Inferior parietal cortex (tissue), 1 donor: ENCODE measurements at regions not wholly inside any gene's neighbourhood (a gene's known extent, or its start where the extent isn't known, plus 50 kb on each side); places are given as distances from the start of the nearest gene placed in this dataset.
"Not testable (repeated sequence)": the region's sequence is repeated elsewhere in the genome, so short reads cannot be mapped to it uniquely, and the experiment has no call there.

Source experiments
- DNase-seq: peaks from one replicate; pipeline ENCODE4 v3.0.0-alpha.2; 2016; ENCODE audit errors: extremely low spot score

DNA sequence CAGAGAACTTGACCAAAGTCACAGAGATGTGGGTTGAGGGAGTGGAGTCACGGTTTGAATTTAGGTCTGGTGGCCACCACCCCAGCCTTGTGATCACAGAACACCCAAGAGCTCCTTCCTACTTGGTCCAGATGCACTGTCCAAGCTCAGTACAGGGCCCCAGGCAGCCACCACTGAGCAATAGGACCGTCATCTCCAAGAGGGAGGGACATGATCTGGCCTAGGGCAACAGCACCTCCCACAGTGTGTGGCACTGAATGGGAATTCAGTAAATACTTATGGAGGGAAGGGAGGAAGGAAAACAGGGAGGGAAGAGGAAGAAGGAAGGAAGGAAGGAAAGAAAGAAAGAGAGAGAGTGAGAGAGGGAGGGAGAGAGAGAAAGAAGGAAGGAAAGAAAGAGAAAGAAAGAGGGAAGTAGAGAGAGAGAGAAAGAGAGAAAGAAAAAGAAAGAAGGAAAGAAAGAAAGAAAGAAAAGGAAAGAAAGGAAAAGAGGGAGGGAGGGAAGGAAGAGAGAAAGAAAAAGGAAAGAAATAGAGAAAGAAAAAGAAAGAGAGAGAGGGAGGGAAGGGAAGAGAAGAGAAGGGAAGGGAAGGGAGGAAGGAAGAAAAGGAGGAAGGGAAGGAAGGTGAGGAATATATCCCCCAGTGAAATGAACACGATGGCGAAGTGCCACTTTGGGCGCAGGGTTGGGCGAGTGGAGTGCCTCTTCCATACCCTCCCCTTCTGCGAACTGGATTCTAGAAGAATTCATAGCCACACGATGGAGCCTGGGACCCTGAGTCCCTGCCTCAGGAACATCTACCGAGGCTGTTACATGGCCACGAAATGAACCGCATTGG is 243.7 kb downstream of the TFAP2C start:
- no peak for DNase-seq

DNA sequence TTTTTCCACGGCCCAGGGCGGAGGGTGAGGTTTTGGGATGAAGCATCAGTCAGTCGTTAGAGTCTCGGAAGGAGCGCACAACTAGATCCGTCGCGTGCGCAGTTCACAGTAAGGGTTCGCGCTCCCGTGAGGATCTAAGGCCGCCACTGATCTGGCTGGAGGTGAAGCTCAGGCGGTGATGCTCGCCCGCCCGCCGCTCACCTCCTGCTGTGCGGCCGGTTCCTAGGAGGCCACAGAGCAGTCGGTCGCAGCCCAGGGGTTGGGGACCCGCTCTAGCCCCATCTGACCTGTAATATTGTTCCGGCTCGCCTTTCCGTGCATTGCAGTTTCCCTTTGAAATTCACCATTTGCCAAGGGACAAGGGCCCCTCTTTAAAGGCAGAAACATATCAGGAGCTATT is 244.7 kb downstream of the TFAP2C start:
- no peak for DNase-seq

DNA sequence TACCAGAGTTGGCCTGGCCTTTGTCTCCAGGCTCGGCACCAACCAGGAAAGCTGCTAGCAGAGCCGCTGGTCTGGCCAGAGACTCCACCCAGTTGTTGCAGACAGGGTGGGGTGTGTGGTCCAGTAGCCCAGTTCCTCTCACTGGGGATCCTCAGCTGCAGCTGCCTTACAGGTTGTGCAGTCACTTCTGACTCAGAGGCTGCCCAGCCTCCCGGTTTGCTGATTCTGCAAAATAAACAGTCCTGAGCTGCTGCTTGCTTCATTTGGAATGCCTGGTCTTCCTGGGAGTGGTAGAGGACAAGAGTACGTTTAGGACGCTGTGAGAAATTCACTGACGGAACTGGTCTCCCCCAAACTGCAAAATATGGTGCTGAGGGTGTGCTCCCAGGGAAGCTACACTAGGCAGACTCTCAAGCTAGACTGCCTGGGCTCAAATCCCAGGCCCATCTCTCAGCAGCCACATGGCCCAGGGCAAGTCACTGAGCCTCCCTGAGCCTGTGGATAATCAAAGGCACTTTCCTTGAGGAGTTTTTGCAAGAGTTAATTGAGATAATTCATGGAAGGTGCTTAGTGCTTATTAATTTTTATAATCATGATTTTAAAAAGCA is 246.1 kb downstream of the TFAP2C start:
- DNase-seq = no peak

DNA sequence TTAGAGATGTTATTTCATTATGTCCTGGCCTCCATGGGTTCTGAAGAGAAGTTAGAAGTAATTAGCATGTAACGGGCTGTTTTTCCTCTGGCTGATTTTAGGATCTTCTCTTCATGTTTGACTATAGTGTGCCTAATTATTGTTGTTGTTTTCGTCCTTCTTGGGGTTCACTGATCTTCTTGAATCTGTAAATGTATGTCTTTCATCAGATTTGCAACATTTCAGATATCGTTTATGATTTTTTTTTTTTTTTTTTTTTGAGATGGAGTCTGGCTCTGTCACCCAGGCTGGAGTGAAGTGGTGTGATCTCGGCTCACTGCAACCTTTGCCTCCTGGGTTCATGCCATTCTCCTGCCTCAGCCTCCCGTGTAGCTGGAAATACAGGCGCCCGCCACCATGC is 246.7 kb downstream of the TFAP2C start:
- no peak for DNase-seq

DNA sequence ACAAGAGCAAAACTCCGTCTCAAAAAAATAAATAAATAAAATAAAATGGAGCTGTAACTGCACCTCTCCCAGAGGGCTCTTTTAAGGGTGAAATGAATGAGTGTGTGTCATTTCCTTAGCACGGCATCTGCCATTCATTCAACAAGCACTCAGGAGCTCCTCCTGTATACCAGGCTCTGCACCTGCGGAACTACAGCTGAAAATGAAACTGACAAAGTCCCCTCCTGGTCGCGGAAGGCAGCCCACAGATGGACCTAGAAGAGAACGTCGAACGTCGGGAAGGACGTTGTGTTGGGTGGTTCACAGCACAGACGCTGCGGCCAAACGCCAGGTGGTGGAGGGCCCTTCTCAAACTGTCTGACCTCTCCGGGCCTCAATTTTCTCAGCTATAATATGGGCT is 256.4 kb downstream of the TFAP2C start:
- no peak for DNase-seq

DNA sequence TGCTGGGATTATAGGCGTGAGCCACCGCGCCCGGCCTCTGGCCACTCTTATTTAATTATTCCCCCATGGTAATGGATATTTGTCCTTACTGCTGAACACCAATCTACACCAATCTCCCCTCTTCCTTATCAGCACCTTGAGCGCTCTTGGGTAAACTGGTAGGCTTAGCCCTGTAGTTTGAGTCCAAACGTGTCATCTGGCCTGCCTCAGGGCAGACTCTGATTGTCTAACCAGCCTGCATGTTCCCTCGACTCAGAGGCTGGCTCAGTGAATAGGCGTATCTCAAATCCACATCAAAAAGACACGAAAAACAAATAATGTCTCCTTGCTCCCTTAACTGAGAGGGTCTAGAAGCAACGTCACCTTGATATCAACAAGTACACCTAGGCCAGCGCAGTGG is 260.9 kb downstream of the TFAP2C start:
- no peak for DNase-seq

DNA sequence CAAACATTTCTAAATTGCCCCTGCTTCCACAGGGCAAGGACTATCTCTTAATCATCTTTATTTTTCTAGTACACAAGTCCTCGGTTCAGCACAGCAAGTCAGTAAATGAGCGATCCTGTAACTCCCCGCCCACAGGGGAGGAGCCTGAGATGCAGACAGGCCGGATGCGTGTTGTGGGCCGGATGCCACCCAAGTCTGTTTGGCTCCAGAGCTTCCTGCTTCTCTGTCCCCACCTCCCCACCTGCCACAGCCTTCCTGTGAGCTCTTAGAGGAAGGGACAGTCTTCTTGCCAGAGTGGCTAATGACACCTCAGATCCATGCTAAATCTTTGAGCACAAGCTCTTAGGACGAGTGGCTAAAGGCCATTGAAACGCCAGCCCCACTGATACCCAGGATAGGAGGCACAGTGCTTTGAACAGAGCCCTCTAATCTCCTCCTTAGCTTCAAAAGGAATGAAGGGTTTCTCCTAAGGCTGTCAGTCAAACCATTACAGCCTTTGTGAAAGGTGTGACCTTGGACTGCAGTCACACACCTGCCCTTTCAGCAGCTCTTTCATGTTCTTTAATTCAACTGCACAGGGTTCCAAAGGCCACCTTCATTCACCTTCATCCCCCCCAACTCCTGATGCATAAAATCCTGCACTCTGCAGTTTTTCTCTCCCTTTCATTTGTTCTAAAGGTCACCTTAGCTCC is 264.3 kb downstream of the TFAP2C start:
- DNase-seq = no peak

DNA sequence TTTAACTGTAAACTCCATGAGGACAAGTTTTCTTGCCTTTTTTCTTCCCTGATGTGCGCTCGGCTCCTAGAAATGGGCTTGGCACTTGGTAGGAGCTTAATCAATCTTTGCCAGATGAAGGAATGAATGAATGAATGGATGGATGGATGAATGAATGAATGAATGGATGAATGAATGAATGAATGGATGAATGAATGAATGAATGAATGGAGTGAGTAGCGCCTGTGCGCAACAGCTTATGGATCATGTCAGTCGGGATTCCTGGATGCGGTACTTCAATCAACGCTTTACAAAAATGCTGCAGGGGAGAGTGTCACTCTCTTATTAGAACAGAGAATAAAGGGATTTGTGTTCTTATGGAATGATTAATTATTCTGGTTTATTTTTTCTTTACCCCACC is 267.3 kb downstream of the TFAP2C start:
- DNase-seq = no peak

DNA sequence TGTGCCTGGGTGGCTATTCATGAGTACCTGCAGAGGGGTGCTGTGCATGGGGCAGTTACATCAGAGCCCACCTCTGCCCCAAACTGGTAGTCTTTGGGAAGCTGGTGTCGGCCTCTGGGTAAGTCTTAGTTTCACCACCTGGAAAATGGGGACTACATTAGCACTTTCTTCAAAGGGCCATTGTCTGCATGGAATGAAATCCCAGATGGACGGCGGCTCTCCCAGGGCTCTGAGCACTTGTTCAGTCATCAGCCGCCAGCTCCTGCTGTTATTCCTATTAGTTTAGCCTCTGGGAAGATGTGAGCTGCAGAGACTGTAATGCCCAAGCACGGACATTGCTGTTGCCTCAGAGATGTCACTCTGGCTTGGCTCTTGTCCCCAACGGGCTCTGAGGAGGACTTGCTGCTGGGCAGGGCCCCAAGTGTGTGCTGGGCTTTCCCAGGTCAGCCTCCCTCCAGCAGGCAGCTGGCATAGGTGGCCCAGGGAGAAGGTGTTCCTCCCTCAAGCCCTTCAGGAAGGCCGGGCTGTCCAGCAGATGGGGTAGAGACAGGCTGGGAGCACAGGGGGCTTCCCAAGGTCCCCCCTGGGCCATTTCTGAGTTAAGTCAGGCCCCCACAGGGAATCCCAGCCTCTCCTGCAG is 268.3 kb downstream of the TFAP2C start:
- no peak for DNase-seq

DNA sequence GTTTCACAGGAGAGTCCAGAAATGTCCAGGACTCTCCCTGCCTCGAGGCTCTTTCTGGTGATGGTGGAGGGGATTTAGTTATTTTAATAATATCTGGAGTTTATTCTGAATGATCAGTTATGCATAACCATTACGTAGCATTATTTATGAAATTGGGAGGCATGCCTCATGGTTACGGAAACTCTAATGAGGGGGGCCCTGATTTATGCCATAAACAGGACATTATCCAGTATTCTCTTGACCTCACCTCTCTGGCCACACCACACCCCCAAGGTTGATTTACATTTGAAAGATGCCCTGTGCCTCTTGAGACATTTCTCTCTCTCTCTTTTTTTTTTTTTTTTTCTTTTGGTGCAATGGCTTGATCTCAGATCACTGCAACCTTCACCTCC is 268.8 kb downstream of the TFAP2C start:
- no peak for DNase-seq

DNA sequence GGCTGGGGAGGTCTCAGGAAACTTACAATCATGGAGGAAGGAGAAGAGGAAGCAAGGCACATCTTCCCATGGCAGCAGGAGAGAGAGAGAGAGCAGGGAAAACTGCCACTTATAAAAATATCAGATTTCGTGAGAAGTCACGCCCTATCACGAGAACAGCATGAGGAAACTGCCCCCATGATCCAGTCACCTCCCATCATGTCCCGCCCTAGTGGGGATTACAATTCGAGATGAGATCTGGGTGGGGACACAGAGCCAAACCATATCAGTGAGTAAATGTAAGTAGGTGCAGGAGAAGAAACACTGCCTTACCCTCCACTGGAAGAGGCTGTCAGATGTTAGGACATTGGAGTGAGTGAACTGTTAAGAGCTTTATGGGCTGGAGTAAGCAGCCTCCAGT is 270.4 kb downstream of the TFAP2C start:
- DNase-seq = no peak

DNA sequence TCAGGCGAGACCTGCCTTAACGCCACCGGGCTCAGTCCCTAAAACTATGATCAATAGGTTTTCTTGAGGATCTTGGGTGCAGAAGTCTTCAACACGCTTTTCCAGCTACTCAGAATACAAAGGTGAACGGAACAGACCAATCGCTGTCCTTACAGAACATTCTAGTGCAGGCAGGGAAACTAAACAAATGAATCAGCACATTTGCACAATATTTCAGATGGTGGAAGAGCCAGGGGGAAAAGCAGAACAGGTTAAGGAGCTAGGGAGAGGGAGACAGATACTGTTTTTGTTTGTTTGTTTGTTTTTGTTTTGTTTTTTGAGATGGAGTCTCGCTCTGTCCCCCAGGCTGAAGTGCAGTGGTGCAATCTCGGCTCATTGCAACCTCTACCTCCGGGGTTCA is 271.1 kb downstream of the TFAP2C start:
- no peak for DNase-seq

DNA sequence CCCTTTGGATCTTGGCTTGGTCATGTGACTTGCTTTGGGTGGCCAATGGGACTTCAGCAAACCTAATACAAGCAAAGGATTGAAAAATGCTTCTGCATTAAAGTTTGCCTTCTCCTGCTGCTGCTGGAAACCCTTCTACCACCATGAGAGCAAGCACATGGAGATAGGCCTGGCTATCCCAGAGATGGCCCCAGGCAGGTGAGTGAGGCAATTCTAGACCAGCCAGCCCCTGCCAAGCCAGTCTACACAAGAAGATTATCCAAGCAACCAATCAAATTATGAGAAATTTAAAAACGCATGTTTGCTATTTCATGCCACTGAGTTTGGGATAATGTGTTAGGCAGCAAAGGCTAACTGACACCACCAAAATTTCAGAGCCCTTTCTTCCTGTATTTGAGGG is 274.3 kb downstream of the TFAP2C start:
- DNase-seq = no peak

DNA sequence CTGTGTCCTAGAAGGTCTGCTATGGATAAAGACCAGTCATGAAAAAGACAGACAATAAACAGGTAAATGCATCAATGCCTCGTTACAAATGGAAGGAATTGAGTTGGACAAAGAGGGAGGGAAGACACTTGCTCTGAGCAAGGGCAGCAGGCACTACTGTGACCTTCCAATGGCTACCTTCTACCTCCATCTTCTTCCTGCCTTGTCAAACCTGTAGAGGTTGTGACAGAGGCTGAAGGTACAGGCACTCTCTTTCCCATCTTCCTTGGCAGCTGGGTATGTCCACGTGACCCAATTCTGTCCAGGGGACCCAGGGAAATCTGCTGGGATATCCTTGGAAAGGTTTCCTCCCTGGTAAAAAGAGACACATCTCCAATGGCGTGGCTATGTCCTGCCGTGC is 274.8 kb downstream of the TFAP2C start:
- DNase-seq = no peak

DNA sequence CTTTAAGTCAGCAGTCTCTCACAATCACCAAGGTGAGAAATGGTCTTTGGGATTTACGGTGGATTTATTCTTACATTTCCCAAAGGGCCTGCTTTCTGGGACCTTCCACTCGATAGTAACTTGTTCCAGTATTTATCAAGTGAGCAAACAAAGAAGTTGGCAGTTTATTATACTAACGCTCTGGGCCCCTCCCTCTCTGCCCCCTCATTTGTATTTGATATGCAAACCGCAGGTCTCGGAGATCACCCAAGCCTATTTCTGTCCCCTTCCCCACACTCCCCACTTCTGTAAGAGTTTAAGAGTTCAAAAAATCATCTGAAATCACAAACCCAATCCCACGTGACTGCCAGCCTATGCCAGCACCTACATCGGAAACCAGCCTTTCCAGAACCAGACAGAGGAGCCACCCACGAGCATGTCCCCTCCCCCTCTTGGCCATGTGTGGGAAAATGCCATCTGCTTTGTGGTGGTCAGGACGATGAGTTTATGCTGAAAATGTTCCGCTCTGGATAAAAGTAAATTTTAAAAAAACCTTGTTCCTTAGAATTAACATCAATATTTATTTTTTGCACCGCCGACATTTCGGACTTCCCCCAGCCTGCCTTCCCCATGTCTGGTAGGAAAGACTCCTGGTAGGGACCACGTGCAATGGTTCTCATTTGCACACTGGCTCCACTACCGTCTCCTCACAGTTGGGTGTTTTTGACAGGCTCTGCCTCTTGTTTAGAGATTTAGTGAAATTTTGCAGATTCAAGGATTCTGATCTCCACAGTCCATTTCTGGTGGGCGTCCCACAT is 281.0 kb downstream of the TFAP2C start:
- DNase-seq = no peak

DNA sequence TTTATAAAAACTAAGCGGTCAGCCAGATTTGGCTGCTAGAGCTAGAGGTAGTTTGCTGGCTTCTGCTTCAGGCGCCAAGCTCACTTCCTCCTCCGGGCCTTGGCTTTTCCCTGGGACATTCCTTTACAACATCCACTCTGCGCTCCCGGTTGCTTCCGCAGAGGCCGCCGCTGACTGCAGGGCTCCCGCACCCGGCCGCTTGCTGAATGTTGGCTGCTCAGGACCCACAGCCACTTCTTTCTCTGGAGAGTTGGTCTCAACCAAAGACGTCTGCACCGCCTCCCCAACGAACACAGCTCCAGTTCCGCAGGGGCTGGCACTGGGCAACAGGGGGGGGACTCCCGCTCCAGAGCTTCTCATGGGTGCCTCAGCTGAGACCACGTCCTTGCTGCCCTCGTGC is 282.8 kb downstream of the TFAP2C start:
- no peak for DNase-seq

DNA sequence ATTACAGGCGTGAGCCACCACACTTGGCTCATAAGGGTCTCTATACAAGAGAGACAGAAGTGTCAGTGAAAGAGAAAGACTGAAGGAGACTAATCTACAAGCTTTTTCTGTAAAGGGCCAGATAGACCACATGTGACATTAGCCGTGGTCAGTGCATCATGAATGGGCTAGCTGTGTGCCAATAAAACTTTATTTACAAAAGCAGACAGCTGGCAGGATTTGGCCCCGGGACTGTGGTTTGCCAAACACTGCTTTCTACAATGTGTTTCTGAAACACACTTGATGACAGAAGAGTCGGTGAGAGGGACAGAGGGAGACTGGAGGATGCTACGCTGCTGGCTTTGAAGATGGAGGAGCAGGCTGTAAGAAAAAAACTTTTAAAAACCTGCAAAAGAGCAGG is 285.4 kb downstream of the TFAP2C start:
- no peak for DNase-seq

DNA sequence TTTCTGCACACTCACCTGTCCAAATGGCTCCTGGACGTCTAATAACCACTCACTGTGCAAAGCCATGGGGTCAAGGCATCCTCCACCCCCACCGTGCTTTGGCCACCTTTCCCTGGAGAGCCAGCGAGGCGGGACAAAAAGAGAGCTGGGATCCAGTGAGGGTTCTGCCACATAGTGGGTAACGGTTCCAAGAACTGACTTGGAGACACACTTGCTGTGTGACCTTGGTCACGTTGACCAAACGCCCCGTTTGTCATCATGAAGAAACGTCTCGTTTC is 287.2 kb downstream of the TFAP2C start:
- no peak for DNase-seq

DNA sequence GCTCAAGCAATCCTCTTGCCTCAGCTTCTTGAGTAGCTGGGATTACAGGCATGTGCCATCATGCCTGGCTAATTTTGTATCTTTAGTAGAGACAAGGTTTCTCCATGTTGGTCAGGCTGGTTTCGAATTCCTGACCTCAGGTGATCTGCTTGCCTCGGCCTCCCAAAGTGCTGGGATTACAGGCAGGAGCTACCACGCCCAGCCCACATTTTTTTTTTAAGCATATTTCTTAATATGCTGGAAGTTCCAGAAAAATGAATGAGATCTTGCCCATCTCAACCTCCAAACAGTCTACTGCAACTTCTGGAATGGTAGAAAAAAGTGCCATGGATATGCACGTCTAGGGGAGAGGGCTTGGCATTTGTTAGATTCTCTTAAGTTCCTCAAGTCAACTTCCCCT is 290.9 kb downstream of the TFAP2C start:
- not testable (repeated sequence) for DNase-seq

DNA sequence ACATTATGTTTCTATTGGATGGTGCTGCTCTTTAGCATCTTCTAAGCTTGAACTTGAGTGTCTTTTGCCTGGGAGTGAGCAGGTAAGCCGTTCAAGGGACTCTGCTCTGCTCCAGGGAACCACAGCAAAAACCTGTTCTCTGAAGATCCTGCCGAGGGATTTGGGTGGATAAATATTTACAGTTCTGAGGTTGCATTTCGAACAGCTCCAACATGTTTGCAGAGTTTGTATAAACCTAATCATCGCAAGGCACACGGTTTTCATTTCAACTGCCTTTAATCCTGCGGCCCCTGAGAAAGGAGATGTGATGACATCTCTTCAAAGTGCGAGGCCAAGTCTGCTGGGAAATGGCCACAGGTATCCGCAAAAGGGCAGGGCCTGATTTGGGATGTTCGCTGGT is 293.4 kb downstream of the TFAP2C start:
- DNase-seq = no peak

DNA sequence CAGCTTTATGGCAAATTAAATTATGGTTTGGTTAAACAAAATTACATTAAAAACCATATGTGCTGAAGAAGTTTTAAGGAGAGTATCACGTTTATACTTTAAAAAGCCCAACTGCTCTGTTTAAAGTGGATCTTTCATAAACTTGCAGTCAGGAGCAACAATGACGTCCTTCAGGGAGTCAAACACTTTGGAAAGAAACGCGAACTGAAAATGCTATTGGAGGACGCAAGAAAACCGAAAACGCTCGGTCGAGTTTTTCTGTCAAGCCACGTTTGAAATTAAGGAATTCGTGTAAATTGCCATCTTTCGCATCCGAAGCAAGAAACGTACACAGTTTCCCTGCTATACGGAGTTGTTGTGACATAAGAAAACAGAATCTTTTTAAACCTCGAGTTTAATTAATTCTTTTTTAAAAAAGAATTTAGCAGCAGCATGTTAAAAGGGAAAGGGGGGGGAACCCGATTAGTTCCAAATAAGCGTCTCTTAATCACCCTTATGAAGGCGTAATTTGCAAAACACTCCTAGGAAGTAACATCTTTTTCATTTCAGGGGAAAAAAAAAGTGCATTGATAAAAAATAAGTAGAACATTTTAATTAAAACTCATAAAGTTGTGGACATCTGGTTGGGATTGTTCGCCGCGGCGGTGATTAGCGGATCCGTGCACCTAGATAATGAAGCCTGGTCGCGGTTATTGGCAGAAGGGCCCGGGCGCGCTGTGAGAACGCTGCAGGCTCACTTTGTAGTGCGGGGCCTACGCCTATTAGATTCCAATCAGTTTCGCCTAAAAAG is 295.4 kb downstream of the TFAP2C start:
- no peak for DNase-seq
